Natural killer cell (primary cell): ENCODE measurements at regions not wholly inside any gene's neighbourhood (a gene's known extent, or its start where the extent isn't known, plus 50 kb on each side); places are given as distances from the start of the nearest gene placed in this dataset.

Experiments used
- ATAC-seq, 3 donors: fragments of 150-1000 bp in 2 of 3; fragments of 200-7000 bp in 1 of 3; cut with Tn5 transposase; 1 replicate in 1 of 3; 2 replicates in 2 of 3; pipeline ENCODE4 v1.10.0; 2021; ENCODE audit warnings: mild to moderate bottlenecking in 2 of 3, moderate library complexity in 2 of 3
- DNase-seq, 2 donors: peaks; one replicate each; pipeline versions ENCODE4 v3.0.0 to v3.0.0-alpha.2; 2013 to 2021; ENCODE audit warnings: mixed read lengths in 1 of 2
- H3K27ac ChIP-seq: one replicate; pipeline ENCODE4 v1.5.1; 2013; ENCODE audit warnings: mild to moderate bottlenecking, low read length
- H3K27me3 ChIP-seq: one replicate; pipeline ENCODE4 v1.6.1; 2013; ENCODE audit warnings: low read length; ENCODE audit not compliant: control insufficient read depth, insufficient read depth
- H3K36me3 ChIP-seq: one replicate; pipeline ENCODE4 v1.6.1; 2013; ENCODE audit warnings: low read length; ENCODE audit not compliant: control insufficient read depth, insufficient read depth
- H3K4me1 ChIP-seq: one replicate; pipeline ENCODE4 v1.6.1; 2013; ENCODE audit warnings: low read length; ENCODE audit not compliant: control insufficient read depth, insufficient read depth
- H3K4me3 ChIP-seq: one replicate; pipeline ENCODE4 v1.5.1; 2013; ENCODE audit warnings: low read length
- H3K9me3 ChIP-seq: one replicate; pipeline ENCODE4 v1.6.1; 2013; ENCODE audit warnings: low read length; ENCODE audit not compliant: control insufficient read depth, insufficient read depth
- H3K27ac Mint-ChIP-seq, 2 donors: one replicate each; pipeline ENCODE4 v1.8.0; 2022; ENCODE audit warnings: mild to moderate bottlenecking in 2 of 2, mixed read lengths in 2 of 2, moderate library complexity in 1 of 2
- H3K27me3 Mint-ChIP-seq, 2 donors: one replicate each; pipeline ENCODE4 v1.8.0; 2022; ENCODE audit warnings: low read depth in 2 of 2, mixed read lengths in 2 of 2
- H3K36me3 Mint-ChIP-seq: one replicate; pipeline ENCODE4 v1.8.0; 2022; ENCODE audit warnings: mixed read lengths
- H3K4me1 Mint-ChIP-seq, 2 donors: one replicate each; pipeline ENCODE4 v1.8.0; 2022; ENCODE audit warnings: mixed read lengths in 2 of 2
- H3K4me3 Mint-ChIP-seq: one replicate; pipeline ENCODE4 v1.8.0; 2022; ENCODE audit warnings: mild to moderate bottlenecking, moderate library complexity, mixed read lengths
- H3K9me3 Mint-ChIP-seq, 2 donors: one replicate each; pipeline ENCODE4 v1.8.0; 2022; ENCODE audit warnings: mixed read lengths in 2 of 2
- WGBS: methylation state at CpG from one replicate; pipeline ENCODE4 v1.1.7; 2013; ENCODE audit warnings: missing lambda C conversion rate; ENCODE audit not compliant: insufficient coverage; 5-methylcytosine and 5-hydroxymethylcytosine counted together
- intact Hi-C: fragments of 100-400 bp; cut with micrococcal nuclease; formaldehyde crosslinking; loops from one replicate; pipeline ENCODE4 v1.14.2; 2022
- TF ChIP-seq, protein P1 (sequence below): fragments of 200-600 bp; IDR thresholded peaks from one replicate; pipeline ENCODE4 v1.8.0; 2022; ENCODE audit warnings: antibody characterized with exemption

GRCh38 chr3:117736846-117737245 is 1027.3 kb downstream of the TUSC7 start:
- Mint-ChIP-seq H3K9me3 (peaks cover 4 to 11% of the 10 kb centered on the region in 2 donors), H3K27ac (no peak overlapping the region), H3K27me3 (no peaks in the 10 kb centered on the region), H3K4me1 (no peaks in the 10 kb centered on the region), H3K4me3 (no peak overlapping the region), H3K36me3 (no peaks in the 10 kb centered on the region)
- TF ChIP-seq, protein P1, sequence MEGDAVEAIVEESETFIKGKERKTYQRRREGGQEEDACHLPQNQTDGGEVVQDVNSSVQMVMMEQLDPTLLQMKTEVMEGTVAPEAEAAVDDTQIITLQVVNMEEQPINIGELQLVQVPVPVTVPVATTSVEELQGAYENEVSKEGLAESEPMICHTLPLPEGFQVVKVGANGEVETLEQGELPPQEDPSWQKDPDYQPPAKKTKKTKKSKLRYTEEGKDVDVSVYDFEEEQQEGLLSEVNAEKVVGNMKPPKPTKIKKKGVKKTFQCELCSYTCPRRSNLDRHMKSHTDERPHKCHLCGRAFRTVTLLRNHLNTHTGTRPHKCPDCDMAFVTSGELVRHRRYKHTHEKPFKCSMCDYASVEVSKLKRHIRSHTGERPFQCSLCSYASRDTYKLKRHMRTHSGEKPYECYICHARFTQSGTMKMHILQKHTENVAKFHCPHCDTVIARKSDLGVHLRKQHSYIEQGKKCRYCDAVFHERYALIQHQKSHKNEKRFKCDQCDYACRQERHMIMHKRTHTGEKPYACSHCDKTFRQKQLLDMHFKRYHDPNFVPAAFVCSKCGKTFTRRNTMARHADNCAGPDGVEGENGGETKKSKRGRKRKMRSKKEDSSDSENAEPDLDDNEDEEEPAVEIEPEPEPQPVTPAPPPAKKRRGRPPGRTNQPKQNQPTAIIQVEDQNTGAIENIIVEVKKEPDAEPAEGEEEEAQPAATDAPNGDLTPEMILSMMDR: no peak
- Histone ChIP-seq H3K36me3 (no peaks in the 10 kb centered on the region), H3K9me3 (no peaks in the 10 kb centered on the region), H3K27ac (no peak overlapping the region), H3K4me1 (no peaks in the 10 kb centered on the region), H3K4me3 (no peak overlapping the region), H3K27me3 (no peaks in the 10 kb centered on the region)
- no peak for DNase-seq
- ATAC-seq: no peak
- intact Hi-C loops: no loop called here
- 100% methylated on average over 1 of the region's 3 CpGs for WGBS

DNA sequence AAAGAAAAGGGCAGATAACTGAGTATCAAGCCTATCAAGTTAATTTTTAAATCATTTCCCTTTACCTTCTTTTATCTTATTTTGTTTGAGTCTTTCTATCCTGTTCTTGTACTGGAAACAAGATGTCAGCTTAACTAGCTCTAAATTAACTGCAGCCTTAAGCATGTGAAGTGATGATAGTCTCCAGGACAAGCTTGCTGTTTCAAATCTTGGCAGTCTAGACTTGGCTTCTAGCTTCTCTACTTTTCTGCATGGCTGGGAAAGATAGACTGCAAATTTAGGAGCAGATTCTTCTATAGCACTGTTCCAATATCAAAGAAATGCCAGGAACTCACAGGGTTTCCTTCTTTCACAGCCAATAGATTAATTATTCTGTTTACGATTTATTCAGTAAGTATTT is 1034.4 kb downstream of the TUSC7 start:
- Histone ChIP-seq H3K27ac (no peak overlapping the region), H3K9me3 (peaks cover 4% of the 10 kb centered on the region), H3K4me3 (no peak overlapping the region), H3K27me3 (no peaks in the 10 kb centered on the region), H3K4me1 (no peaks in the 10 kb centered on the region), H3K36me3 (no peaks in the 10 kb centered on the region)
- WGBS: no CpG with 5 or more reads among the region's 1 CpG
- ATAC-seq (no peak), DNase-seq (no peak)
- TF ChIP-seq, protein P1: no peak
- Mint-ChIP-seq H3K27me3 (no peaks in the 10 kb centered on the region), H3K27ac (no peak overlapping the region), H3K36me3 (no peaks in the 10 kb centered on the region), H3K9me3 (peaks cover 14 to 17% of the 10 kb centered on the region in 2 donors), H3K4me1 (no peaks in the 10 kb centered on the region), H3K4me3 (no peak overlapping the region)
- intact Hi-C loops: no loop called here

DNA sequence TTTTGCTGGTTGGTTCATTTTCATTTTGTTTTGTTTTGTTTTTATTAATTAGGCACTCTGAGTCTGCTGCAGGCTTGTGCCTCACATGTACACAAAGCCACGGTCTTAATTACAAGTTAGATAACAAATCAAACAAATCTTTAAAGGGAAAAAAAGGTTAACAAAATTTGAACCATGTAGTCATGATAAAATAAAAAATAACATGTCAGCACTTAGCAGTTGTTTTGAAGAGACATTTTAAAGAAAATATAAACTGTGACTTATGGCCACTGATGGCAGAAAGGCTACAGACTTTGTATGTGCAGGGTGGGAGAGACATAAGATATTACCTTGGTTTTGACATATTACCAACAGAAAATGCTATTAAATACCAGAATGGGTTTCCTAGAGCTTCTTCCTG is 1035.4 kb downstream of the TUSC7 start:
- no peaks in the 10 kb centered on the region for H3K4me1 Mint-ChIP-seq
- no peaks in the 10 kb centered on the region for H3K36me3 Mint-ChIP-seq
- H3K9me3 Mint-ChIP-seq: peaks cover 10 to 20% of the 10 kb centered on the region in 2 donors

GRCh38 chr3:117745516-117745915 is 1035.9 kb downstream of the TUSC7 start:
- DNase-seq (no peak), ATAC-seq (no peak)
- H3K4me1 ChIP-seq: no peaks in the 10 kb centered on the region
- no peaks in the 10 kb centered on the region for H3K4me1 Mint-ChIP-seq
- no peaks in the 10 kb centered on the region for H3K27me3 Mint-ChIP-seq
- no peaks in the 10 kb centered on the region for H3K36me3 ChIP-seq
- TF ChIP-seq, protein P1: no peak
- H3K9me3 ChIP-seq: peaks cover 4% of the 10 kb centered on the region
- H3K9me3 Mint-ChIP-seq: peaks cover 10 to 16% of the 10 kb centered on the region in 2 donors
- H3K4me3 ChIP-seq: no peak overlapping the region
- no peaks in the 10 kb centered on the region for H3K36me3 Mint-ChIP-seq
- 85% methylated on average over 6 of the region's 6 CpGs for WGBS
- intact Hi-C loops: no loop called here
- H3K27me3 ChIP-seq: no peaks in the 10 kb centered on the region
- H3K27ac Mint-ChIP-seq: no peak overlapping the region
- H3K27ac ChIP-seq: no peak overlapping the region
- H3K4me3 Mint-ChIP-seq: no peak overlapping the region

More for the DNA sequence above, 1035.4 kb downstream of the TUSC7 start:
- H3K4me3 ChIP-seq: no peak overlapping the region
- WGBS: no CpG with 5 or more reads among the region's 1 CpG
- DNase-seq: no peak
- Mint-ChIP-seq H3K27me3 (no peaks in the 10 kb centered on the region), H3K4me3 (no peak overlapping the region), H3K27ac (no peak overlapping the region)
- H3K27ac ChIP-seq: no peak overlapping the region
- H3K36me3 ChIP-seq: no peaks in the 10 kb centered on the region
- peaks cover 4% of the 10 kb centered on the region for H3K9me3 ChIP-seq
- TF ChIP-seq, protein P1: no peak
- no peaks in the 10 kb centered on the region for H3K27me3 ChIP-seq
- no peak for ATAC-seq
- H3K4me1 ChIP-seq: no peaks in the 10 kb centered on the region
- intact Hi-C loops: no loop called here
